ENCODE measurements at regions not wholly inside any gene's neighbourhood (a gene's known extent, or its start where the extent isn't known, plus 50 kb on each side); places are given as distances from the start of the nearest gene placed in this dataset.
"Not testable (repeated sequence)": the region's sequence is repeated elsewhere in the genome, so short reads cannot be mapped to it uniquely, and the experiment has no call there.

GRCh38 chr11:107265591-107266121 is 192.0 kb downstream of the CWF19L2 start:
- no peak for TF ChIP-seq CTCF (IDR thresholded peaks at IDR 0.05; ENCODE audit: control insufficient read depth, insufficient read depth, low read depth, low read length, missing control alignments)

GRCh38 chr11:107263844-107264563 is 193.6 kb downstream of the CWF19L2 start:
- DNase-seq (ENCODE audit: low read depth), result no peak
- TF ChIP-seq CTCF (IDR thresholded peaks at IDR 0.05; ENCODE audit: control insufficient read depth, insufficient read depth, low read depth, low read length, missing control alignments), result no peak
- H3K4me3 ChIP-seq (ENCODE audit: control insufficient read depth, low read depth, low read length), result no peak overlapping the region

More at GRCh38 chr11:107265591-107266121, 192.0 kb downstream of the CWF19L2 start:
- no peak overlapping the region for H3K4me3 ChIP-seq (ENCODE audit: control insufficient read depth, low read depth, low read length)
- no peak for DNase-seq (ENCODE audit: low read depth)

GRCh38 chr11:107259811-107260221 is 197.8 kb downstream of the CWF19L2 start:
- H3K4me3 ChIP-seq (ENCODE audit: control insufficient read depth, low read depth, low read length), result no peak overlapping the region
- TF ChIP-seq CTCF (IDR thresholded peaks at IDR 0.05; ENCODE audit: control insufficient read depth, insufficient read depth, low read depth, low read length, missing control alignments), result no peak

DNA sequence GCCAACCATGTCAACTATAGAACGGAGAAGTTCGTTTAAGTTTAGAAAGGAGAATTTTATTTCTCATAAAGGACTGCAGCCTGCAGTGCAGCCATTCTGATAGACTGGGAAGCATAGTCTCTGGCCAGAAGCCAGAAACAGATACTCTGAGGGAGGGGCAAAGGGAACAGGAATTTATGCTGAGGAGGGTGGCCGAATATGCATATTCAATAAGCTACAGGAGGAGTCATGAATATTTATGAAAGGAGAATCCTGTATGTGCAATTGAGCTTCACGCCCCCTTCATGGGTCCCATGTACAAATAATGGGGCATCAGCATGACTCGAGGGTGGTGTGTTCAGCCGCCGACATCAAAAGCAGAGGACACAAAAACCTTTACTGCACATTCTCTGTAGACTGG is 199.9 kb downstream of the CWF19L2 start:
- no peak for TF ChIP-seq CTCF (IDR thresholded peaks at IDR 0.05; ENCODE audit: control insufficient read depth, insufficient read depth, low read depth, low read length, missing control alignments)
- no peak for DNase-seq (ENCODE audit: low read depth)
- H3K4me3 ChIP-seq (ENCODE audit: control insufficient read depth, low read depth, low read length), result no peak overlapping the region

More at GRCh38 chr11:107259811-107260221, 197.8 kb downstream of the CWF19L2 start:
- no peak for DNase-seq (ENCODE audit: low read depth)

DNA sequence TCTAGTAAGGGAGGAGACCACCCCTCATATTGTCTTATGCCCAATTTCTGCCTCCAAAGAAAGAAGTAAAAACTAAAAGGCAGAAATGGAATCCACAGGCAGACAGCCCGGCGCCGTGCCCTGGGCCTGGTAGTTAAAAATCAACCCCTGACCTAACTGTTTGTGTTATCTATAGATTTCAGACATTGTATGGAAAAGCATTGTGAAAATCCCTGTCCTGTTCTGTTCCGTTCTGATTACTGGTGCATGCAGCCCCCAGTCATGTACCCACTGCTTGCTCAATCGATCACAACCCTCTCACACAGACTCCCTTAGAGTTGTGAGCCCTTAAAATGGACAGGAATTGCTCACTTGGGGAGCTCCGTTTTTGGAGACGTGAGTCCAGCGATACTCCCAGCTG is 204.0 kb downstream of the CWF19L2 start:
- not testable (repeated sequence) for DNase-seq (ENCODE audit: low read depth); H3K4me3 ChIP-seq (ENCODE audit: control insufficient read depth, low read depth, low read length)

GRCh38 chr11:107252429-107253161 is 205.0 kb downstream of the CWF19L2 start:
- no peak for DNase-seq (ENCODE audit: low read depth)
- no peak for TF ChIP-seq CTCF (IDR thresholded peaks at IDR 0.05; ENCODE audit: control insufficient read depth, insufficient read depth, low read depth, low read length, missing control alignments)
- no peak overlapping the region for H3K4me3 ChIP-seq (ENCODE audit: control insufficient read depth, low read depth, low read length)

GRCh38 chr11:107251298-107251697 is 206.3 kb downstream of the CWF19L2 start:
- H3K4me3 ChIP-seq (ENCODE audit: control insufficient read depth, low read depth, low read length), result no peak overlapping the region
- TF ChIP-seq CTCF (IDR thresholded peaks at IDR 0.05; ENCODE audit: control insufficient read depth, insufficient read depth, low read depth, low read length, missing control alignments), result no peak
- no peak for DNase-seq (ENCODE audit: low read depth)
